Keratinocyte (primary cell): ENCODE measurements at regions not wholly inside any gene's neighbourhood (a gene's known extent, or its start where the extent isn't known, plus 50 kb on each side); places are given as distances from the start of the nearest gene placed in this dataset.

Experiments
- DNase-seq: peaks from one replicate; pipeline ENCODE4 v3.0.0-alpha.2; 2011; ENCODE audit warnings: low read depth, missing footprints, low spot score
- FAIRE-seq: peaks from 2 replicates; lab custom pipeline; 2011; peaks lifted over from hg19 to GRCh38; lab: Jason Lieb, UNC
- H2AFZ ChIP-seq: 2 replicates; pipeline ENCODE4 v1.6.0; 2012; ENCODE audit warnings: low read length, control low read depth, inconsistent platforms; ENCODE audit not compliant: control insufficient read depth
- H3K27ac ChIP-seq: 2 replicates; pipeline ENCODE4 v1.5.1; 2011; ENCODE audit warnings: low read length; ENCODE audit not compliant: control insufficient read depth, insufficient read depth
- H3K27me3 ChIP-seq: 3 replicates; pipeline ENCODE4 v1.6.0; 2011; ENCODE audit warnings: low read length; ENCODE audit not compliant: control insufficient read depth, insufficient read depth; ENCODE audit errors: extremely low read depth
- H3K36me3 ChIP-seq, 2 experiments: 2 replicates in 1 of 2; 3 replicates in 1 of 2; pipeline ENCODE4 v1.5.1; 2011; ENCODE audit warnings: low read length in 2 of 2, mild to moderate bottlenecking in 1 of 2; ENCODE audit not compliant: control insufficient read depth in 2 of 2, insufficient read depth in 2 of 2; ENCODE audit errors: extremely low read depth in 1 of 2
- H3K4me1 ChIP-seq: 3 replicates; pipeline ENCODE4 v1.5.1; 2011; ENCODE audit warnings: low read length; ENCODE audit not compliant: control insufficient read depth, insufficient read depth; ENCODE audit errors: extremely low read depth
- H3K4me2 ChIP-seq: 3 replicates; pipeline ENCODE4 v1.6.0; 2011; ENCODE audit warnings: low read depth, low read length; ENCODE audit not compliant: control insufficient read depth, insufficient read depth; ENCODE audit errors: extremely low read depth
- H3K4me3 ChIP-seq, 3 experiments: fragments of 200-600 bp in 1 of 3; sonication (generic) in 1 of 3; 2 replicates in 2 of 3; 3 replicates in 1 of 3; pipeline ENCODE4 v1.5.1; 2011 to 2016; ENCODE audit warnings: low read length in 3 of 3, mild to moderate bottlenecking in 3 of 3, control low read depth in 2 of 3, inconsistent platforms in 1 of 3, low read depth in 1 of 3, mixed read lengths in 1 of 3, mixed run types in 1 of 3, moderate library complexity in 1 of 3; ENCODE audit not compliant: control insufficient read depth in 2 of 3, insufficient read depth in 2 of 3; ENCODE audit errors: extremely low read depth in 1 of 3
- H3K79me2 ChIP-seq: 2 replicates; pipeline ENCODE4 v1.6.0; 2012; ENCODE audit warnings: low read length; ENCODE audit not compliant: control insufficient read depth, insufficient read depth
- H3K9ac ChIP-seq: 3 replicates; pipeline ENCODE4 v1.6.0; 2011; ENCODE audit warnings: low read length; ENCODE audit not compliant: control insufficient read depth, insufficient read depth; ENCODE audit errors: extremely low read depth
- H3K9me1 ChIP-seq: 3 replicates; pipeline ENCODE4 v1.6.0; 2011; ENCODE audit warnings: low read length; ENCODE audit not compliant: control insufficient read depth, insufficient read depth; ENCODE audit errors: extremely low read depth
- H3K9me3 ChIP-seq: 2 replicates; pipeline ENCODE4 v1.5.1; 2012; ENCODE audit warnings: low read depth, low read length; ENCODE audit not compliant: control insufficient read depth
- H4K20me1 ChIP-seq: 3 replicates; pipeline ENCODE4 v1.6.0; 2011; ENCODE audit warnings: low read length; ENCODE audit not compliant: control insufficient read depth, insufficient read depth; ENCODE audit errors: extremely low read depth
- CTCF ChIP-seq, 3 experiments: IDR thresholded peaks in 1 of 3; conservative IDR thresholded peaks in 1 of 3; optimal IDR thresholded peaks in 1 of 3; 2 replicates in 2 of 3; 3 replicates in 1 of 3; pipeline versions ENCODE3 to v1.5.1; 2011; ENCODE audit warnings: low read length in 3 of 3, mild to moderate bottlenecking in 3 of 3, moderate library complexity in 2 of 3, control low read depth in 1 of 3, inconsistent platforms in 1 of 3; ENCODE audit not compliant: insufficient read depth in 2 of 3; ENCODE audit errors: extremely low read depth in 1 of 3
- EZH2 ChIP-seq: IDR thresholded peaks from one replicate; pipeline ENCODE4 v1.6.1; 2012; ENCODE audit warnings: inconsistent platforms, mild to moderate bottlenecking, low read length, moderate library complexity
- dilution Hi-C: fragments of 300-500 bp; cut with MboI; formaldehyde crosslinking; loops from one replicate; pipeline ENCODE4 v1.7.0; 2020; ENCODE audit warnings: low sequenced_read_pairs; ENCODE audit not compliant: extremely low pct_ligation_motif_present

- TF ChIP-seq EZH2 (no peak), CTCF (optimal IDR thresholded peaks at IDR 0.05 in 1 of 3, IDR thresholded peaks at IDR 0.05 in 1 of 3, conservative IDR thresholded peaks at IDR 0.05 in 1 of 3; ENCODE audit: extremely low read depth in 1 of 3, insufficient read depth in 2 of 3, low read length in 3 of 3) (no peak)
- Histone ChIP-seq H3K4me2 (no peak overlapping the region), H3K4me3 (no peak overlapping the region), H3K27ac (no peak overlapping the region), H3K9ac (no peak overlapping the region), H3K36me3 (no peaks in the 10 kb centered on the region), H2AFZ (no peak overlapping the region), H3K4me1 (no peaks in the 10 kb centered on the region), H4K20me1 (no peaks in the 10 kb centered on the region), H3K9me3 (peaks cover 9% of the 10 kb centered on the region), H3K27me3 (no peaks in the 10 kb centered on the region), H3K9me1 (no peaks in the 10 kb centered on the region), H3K79me2 (no peaks in the 10 kb centered on the region)
- DNase-seq (no peak), FAIRE-seq (no peak)
- dilution Hi-C loops = no loop called here
Measured at GRCh38 chr22:47296405-47297260, 534.2 kb downstream of the TBC1D22A start.

- H3K4me3 ChIP-seq = no peak overlapping the region
- H3K4me1 ChIP-seq = no peaks in the 10 kb centered on the region
- H2AFZ ChIP-seq = no peak overlapping the region
- peaks cover 9% of the 10 kb centered on the region for H3K9me3 ChIP-seq
- dilution Hi-C loops = no loop called here
- H3K9me1 ChIP-seq = no peaks in the 10 kb centered on the region
- H3K79me2 ChIP-seq = no peaks in the 10 kb centered on the region
- FAIRE-seq (no peak), DNase-seq (no peak)
- H3K36me3 ChIP-seq = no peaks in the 10 kb centered on the region
- H4K20me1 ChIP-seq = no peaks in the 10 kb centered on the region
- H3K9ac ChIP-seq = no peak overlapping the region
- TF ChIP-seq EZH2 = no peak
- TF ChIP-seq CTCF (optimal IDR thresholded peaks at IDR 0.05 in 1 of 3, IDR thresholded peaks at IDR 0.05 in 1 of 3, conservative IDR thresholded peaks at IDR 0.05 in 1 of 3; ENCODE audit: extremely low read depth in 1 of 3, insufficient read depth in 2 of 3, low read length in 3 of 3) = no peak
- H3K27me3 ChIP-seq = no peaks in the 10 kb centered on the region
- H3K4me2 ChIP-seq = no peak overlapping the region
- no peak overlapping the region for H3K27ac ChIP-seq
Measured at GRCh38 chr22:47295982-47296381, 533.5 kb downstream of the TBC1D22A start.
